ENCODE measurements at regions not wholly inside any gene's neighbourhood (a gene's known extent, or its start where the extent isn't known, plus 50 kb on each side); places are given as distances from the start of the nearest gene placed in this dataset.

DNA sequence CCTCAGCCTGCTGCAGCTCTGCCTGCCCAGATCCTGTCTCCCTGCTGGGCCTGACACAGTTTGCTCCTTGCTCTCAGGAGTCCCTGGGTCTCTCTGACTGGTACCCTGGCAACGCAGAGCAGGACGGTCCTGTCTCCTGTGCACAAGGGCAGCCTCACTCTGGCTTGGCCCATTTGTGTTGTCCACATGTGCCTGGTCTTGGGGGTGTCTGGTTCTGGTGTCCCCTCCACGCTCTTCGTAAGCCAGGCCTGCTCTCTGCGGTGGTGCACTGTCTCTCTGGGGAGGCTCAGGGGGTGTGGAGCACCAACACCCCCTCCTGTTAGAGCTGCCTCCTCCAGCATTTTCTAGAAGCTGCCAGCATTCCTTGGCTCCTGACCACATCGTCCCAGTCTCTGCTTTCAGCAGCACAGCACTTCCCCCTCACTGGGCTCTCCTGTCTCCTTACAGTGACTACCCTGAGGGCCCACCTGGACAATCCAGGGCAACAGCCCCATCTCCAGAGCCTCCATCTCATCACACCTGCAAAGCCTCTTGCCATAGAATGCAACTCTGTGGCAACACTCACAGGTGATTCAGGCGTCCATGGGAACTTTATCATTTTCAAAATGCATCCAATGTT lies 235.6 kb upstream of the HS6ST1 start:
- DNase-seq (ENCODE audit: low read depth) = no peak

DNA sequence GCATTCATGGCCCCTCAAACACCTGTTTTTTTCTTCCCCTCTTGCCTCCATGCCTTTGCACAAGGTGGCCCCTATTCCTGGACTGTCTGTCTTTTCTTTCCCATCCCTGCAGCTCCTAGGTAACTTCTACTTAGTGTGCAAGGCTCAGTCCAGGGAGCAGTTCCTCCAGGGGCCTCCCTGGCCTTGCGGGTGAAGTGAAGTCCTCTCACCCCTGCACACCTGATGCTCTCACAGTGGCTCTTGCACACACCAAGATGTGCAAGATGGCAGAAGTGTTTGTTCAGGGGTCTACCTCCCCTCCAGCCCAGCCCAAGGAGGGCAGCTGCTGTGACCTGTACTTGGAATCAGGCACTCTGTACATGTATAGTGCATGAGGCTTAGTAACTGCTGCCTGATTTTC lies 236.8 kb upstream of the HS6ST1 start:
- no peak for DNase-seq (ENCODE audit: low read depth)

DNA sequence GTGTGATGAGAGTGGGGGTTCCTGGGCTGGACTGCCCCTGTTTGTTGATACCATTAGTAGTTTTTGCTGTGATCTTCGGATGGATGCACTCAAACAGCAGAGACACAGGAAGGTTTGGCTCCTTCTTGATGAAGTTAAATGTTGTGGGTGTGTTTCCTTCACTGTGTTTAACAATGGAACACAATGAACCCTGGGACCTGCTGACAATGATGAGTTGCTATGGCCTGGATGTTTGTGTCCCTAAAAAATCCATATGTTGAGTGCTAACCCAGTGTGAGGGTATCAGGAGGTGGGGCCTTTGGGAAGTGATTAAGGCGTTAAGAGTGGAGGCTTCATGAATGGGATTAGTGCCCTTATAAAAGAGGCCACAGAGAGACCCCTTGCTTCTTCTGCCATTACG lies 237.4 kb upstream of the HS6ST1 start:
- DNase-seq (ENCODE audit: low read depth) = no peak

DNA sequence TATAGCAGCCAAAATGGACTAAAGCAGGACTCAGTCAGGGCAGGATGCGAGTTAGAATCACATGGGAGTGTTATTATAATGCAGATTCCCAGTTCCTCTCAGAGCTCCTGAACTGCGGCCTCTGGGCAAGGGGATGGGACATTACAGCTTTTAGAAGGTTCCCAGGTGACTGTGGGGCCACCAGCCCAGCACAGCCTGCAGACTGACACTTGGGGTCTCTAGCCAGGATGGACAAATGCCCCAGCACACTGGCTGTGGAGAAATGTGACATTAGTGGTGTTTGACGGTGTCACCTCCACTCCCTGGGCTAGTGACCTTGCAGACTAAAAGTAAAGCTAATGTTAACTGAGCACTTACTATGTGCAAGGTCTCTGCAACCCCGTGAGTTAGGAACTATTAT lies 238.0 kb upstream of the HS6ST1 start:
- no peak for DNase-seq (ENCODE audit: low read depth)

DNA sequence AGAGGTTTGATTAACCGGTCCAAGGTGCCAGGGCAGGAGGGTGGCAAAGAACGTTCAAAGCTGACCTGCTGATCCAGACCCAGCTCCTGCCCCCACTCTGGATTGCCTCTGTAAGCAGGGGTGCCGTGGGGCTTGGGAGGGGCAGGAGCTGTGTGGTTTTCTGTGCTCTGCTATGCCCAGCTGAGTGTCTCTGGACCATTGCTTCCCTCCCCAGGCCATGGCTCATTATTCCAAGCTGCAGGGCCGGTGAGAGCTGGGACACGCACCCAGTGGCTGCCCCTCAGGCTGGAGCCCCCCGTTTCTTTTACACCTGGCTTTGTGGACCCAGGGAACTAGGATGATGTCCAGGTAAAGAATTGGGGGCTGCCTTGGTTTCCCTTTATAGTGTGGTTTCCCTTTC lies 238.4 kb upstream of the HS6ST1 start:
- no peak for DNase-seq (ENCODE audit: low read depth)

DNA sequence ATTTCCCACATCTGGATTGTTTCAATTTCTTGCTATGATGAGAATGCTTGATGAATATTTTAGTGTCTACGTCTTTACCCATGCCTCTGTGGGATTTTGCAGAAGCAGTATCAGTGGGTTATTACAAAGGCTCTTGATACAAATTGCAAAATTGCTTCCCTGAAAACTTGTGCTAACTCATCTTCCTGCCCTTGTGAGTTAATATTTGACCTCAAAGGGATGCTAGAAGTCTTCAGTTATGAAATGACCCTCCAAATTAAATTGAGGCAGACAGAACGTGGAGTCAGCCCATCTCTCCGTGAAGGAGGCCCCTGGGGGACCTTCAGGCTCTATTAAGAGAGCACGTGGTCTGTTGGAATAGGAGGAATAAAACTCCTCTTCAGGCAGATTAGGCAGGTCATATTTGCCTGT lies 239.2 kb upstream of the HS6ST1 start:
- no peak for DNase-seq (ENCODE audit: low read depth)

DNA sequence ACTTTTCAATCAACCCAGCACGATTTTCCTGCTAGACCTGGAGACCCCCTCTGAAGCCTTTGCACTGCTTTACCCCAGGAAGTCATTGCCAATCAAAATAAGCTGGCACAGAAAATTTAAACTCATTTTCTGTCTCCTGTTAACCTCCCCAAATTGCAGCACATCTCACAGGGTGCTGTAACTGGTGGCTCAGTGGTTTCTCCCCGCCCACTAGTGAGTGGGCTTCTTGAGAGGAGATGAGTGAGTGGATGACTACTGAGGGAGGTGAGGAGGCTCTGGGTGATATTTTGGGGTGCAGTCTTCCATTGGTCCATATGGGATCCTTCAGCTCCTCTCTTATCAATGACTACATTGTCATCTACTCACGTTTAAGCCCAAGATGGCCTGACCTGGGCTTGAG lies 239.8 kb upstream of the HS6ST1 start:
- DNase-seq (ENCODE audit: low read depth) = no peak

DNA sequence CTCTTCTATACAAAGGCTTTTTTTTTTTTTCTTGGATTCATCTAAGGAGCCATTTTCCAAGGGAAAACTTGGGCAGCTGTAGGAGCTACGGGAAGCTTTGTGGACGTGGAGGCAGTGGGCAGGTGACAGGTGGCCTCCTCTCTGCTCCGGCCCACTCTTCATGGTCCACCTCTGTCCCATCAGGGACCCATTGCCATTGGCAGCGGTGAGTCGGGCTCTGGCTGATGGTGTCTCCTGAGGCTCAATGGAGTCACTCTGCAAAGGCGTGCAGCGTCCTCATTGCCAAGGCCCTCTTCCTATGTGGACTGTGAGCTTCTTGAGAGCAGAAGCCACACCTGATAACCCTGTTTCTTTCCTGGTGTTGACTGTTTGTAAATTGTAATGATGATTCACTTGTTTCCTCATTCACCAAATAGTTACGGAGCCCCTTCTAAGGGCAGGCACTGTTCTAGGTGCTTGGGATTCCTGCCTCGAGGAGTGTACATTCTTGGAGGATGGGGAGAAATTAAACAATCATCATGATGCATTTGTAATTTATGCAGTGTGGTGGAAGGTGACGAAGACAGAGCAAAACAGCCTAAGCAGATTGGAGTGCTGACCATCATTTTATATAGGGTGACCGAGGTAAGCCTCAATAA lies 240.3 kb upstream of the HS6ST1 start:
- DNase-seq (ENCODE audit: low read depth) = no peak

DNA sequence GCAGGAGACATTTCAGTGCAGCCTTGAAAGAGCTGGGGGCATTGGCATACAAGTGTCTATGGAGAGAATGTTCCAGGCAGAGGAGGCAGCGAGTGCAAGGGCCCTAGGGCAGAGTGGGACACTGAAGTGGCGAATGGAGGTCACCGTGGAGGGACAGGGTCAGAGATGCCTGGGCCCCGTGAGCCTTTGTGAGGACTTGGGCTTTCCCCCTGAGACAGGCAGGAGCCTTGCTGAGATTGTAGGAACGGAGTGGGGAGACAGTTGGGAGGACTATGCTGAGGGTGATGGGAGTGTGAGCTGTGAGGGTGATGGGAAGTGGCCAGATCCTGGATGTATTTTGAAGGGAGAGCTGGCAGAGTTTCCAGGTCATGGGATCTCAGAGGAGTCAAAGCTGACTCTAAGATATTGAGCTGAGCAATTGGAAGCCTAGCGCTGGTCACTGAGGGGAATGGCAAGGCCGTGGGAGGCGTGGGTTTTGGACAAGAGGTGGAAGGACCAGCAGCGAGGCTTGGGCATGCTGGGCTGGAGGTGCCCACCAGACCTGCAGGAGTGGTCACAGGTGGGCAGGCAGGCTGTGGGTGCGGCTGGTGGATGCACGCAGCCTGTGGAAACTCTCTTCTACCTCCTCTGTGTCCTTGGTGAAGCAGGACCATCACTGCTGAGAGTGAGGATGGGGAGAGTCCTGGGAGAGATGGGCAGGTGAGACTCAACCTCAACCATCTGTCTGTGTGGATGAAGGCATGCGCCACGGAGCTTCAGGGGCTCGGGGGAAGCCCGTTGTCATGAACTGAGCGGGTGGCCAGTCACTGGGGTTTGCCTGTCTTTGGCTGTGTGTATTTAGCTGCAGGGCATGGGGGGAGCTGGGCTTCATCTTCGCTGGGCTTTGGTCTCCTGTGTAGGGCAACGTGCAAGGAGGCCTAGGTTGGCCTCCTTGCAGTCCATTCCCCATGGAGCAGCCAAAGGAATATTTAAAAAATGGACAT lies 241.2 kb upstream of the HS6ST1 start:
- DNase-seq (ENCODE audit: low read depth) = no peak

DNA sequence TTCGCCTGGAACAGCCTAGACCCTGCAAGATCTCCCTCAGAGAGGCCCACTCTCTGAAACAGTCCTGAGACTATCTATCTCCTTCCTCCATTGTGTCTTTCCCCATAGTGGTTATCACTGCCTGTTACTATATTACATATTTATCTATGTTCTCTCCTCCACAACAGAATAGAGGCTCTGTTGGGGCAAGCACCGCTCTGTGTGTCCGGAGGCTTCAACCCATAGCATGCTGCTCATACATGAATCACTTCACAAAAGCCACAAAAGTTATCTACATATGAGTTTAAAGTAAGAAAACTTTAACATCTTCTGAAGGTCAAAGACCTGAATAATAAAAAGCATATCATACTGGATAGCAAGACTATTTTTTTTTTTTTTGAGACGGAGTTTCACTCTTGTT lies 242.1 kb upstream of the HS6ST1 start:
- no peak for DNase-seq (ENCODE audit: low read depth)

DNA sequence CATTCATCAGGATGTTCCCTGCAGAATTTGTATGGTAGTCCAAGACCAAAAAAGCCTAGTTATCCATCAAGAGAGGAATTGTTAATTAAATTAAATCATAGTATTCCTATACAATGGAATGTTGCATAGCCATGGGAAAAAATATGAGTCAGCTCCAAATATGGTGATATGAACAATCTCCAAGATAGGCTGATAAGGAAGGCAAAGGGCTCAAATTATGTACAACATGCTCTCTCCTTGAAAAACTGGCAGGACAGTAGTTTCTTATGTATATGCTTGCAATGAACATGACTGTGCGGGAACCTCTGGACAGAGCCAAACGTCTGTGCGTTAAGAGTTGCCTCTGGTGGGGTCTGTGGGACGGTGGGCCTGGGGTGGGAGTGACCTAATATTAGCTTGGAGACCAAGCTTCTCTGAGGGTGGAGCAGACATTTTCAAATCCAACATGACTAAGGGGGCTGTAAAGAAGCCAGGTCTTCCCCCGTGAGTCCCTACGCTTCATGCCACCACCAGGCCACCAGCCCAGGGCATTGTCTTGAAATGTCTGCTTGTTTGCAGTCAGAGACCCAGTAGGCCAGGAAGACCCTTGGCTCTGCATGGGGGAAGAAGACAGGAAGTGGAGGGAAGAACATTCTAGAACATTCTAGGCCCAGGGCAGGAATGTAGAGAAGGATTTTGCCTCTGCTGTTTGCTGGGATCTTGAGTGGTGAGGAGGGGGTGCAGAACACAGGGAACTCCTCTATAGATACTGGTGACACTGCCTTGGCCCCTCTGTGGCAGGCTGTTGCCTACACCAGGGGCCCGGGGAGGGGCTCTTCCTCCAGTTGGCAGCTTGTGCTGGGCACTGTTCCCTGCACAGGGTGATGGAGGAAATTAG lies 244.0 kb upstream of the HS6ST1 start:
- DNase-seq (ENCODE audit: low read depth) = no peak

DNA sequence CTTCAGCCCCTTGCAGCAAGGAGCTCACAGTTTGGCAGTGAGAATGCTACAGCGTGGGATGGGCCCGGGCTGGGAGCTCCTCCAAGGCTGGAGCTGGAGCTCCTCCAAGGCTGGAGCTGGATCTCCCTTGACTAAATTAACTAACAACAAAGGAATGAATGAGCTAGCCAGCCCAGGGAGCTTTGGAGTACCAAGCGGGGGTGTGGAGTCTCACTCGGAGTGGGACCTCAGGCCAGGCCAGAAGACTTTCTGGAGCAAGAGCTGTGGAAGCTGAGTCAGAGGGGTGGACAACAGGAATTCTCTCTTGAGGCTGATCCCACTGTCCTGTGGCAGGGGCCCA lies 244.7 kb upstream of the HS6ST1 start:
- no peak for DNase-seq (ENCODE audit: low read depth)

DNA sequence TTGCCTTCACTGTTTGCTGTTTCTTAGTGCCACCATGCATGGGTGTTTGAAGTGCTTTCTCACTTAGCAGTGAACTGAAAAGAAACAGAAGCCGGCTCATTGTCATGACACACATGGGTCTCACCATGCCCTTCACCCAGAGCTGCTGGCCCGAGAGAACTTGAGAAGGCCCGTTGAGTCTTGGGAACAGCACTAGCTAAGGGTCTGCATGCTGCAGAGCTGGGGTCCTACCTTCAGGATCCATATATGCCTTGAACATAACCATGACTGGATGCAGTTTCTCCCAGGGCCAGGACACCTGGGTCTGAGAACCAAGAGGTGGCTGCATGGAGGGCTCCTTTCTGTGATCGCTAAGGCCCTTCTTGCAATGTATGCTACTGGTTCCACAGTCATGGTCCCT lies 245.5 kb upstream of the HS6ST1 start:
- no peak for DNase-seq (ENCODE audit: low read depth)

DNA sequence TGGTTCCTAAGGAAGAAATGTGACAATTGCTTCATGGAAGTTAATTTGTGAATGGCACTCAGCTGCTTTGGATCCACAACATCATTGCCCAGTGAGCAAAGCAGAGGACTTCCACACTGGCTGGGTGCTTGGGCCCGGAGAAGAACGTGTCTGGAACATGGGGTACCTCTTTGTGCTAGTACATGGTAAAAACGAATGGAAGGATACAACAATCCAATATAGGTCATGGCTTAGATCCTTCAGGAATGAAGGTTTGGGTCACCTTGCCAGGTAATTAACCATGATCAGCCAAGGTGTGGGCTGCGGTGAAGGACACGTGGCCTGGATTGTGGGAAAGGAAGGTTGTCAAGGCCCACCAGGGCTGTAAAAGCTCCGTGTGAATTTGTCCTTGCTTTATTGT lies 245.9 kb upstream of the HS6ST1 start:
- DNase-seq (ENCODE audit: low read depth) = no peak

DNA sequence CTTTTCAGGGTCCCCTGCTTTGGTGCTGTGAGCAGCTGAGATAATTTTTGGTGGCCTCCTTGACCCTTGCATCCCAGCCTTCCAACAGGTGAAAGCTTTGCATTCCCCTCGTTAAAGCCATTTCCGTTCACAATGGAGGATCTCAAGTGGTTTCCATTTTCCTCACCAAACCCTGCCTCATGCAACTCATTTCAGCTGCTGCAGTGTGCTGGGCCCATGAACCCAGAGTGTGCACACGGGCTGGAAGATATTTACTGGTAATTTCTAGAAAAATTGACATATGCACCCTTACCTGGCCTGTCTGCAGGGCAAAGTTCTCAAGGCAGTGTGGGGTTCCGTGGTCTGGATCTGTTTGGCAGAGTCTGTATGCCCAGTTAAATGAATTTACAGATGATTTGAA lies 246.8 kb upstream of the HS6ST1 start:
- no peak for DNase-seq (ENCODE audit: low read depth)

DNA sequence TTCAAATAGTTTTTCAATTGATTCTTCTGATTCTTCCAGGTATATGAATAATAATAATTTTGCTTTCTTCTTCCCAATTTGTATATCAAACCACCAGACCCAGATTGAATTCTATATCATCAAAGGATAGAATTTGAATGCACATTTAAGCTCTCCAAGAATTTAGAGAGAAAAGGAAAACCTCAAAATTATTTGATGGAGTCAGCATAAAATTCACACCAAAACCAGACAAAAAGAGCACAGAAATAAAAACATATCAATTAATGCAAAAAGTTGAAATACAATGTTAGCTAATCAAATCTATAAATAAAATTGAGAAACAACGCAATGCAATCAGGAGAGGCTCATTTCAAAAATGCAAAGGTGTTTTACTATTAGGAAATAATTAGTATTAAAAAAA lies 248.0 kb upstream of the HS6ST1 start:
- DNase-seq (ENCODE audit: low read depth) = no peak

DNA sequence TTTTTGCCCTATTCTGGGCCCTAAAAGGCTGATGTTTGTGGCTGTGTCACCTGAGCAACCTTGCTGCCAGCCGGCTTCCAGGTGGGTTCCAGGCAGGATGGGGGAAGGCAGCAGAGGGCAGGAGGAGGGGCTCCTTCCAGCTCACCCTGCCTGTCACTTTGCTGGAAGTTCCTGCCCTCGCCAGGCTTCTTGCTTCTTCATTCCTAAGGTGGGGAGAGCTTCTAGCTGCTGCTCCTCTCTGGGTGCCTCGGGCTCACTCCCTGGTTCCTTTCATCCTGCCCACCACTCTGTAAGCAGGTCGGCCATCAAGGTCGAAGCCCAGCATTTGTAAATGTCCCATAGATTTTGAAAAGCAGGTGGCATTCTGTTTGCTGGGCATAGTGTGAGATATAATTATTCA lies 249.4 kb upstream of the HS6ST1 start:
- no peak for DNase-seq (ENCODE audit: low read depth)

DNA sequence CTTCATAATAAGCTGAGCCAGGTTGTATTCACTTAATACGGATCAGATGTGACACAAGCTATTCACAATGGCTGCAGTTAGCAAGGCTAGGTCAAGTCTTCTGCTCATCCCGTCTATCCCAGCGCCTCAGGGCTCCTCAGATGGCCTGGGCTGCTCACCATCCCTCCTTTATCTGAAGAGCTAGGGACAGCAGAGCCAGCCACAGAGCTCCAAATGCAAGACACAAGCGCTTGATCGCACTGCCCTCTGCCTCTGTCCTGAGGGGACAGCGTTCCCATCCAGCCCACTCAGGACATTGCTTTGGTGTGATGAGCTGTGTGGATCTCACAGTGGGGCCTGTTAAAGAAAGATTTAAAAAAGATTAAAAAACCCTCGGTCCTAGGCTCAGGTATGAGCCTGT lies 254.4 kb upstream of the HS6ST1 start:
- no peak for DNase-seq (ENCODE audit: low read depth)

DNA sequence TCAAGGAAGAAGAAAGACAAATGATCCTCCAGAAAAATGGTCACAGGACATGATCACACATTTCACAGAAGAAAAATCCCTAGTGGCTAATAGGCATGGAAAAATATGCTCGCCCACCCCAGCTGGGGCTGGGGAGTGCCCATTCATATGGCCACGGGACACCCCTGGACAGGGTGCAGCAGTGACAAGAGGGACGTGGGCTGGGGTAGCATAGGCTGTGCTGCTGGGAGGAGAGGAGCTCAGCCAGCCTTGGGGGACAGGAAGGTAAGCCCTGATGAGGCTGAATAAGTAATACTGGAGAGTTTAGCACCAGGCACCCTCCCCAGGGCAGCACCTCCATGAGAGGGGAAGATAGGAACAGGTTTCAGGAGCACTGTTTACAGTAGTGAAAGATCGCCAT lies 254.9 kb upstream of the HS6ST1 start:
- DNase-seq (ENCODE audit: low read depth) = no peak

DNA sequence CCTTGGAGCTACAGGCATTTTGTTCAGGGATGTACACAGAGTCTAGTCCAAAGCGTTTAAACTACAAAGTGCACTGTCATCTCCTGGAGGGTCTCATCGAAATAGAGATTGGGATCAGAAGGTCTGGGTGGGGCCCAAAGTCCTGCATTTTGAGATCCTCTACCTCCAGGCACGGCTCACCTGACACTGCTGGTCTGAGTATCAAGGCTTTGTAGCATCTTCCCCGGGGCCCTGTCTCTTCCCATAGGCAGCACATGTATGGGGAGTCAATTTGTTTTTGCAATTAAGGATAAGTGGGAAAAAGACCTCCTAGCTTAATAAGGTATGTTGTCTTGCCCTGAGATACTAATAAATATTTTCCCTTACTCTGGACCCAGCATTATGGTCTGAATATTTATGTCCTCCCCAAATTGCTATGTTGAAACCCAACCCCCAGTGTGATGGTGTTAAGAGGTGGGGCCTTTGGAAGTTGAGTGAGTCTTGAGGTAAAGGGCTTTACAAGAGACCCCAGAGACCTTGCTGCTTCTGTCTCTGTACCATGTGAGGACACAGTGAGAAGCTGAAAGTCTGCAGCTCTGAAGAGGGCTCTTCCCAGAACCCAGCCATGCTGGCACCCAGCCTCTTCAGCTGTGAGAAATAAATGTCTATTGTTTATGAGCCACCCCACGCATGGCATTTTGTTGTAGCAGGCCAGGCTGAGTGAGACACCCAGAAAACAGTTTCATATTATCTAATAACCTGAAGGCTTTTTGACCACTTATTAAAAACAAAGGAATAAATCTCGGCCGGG lies 258.7 kb upstream of the HS6ST1 start:
- no peak for DNase-seq (ENCODE audit: low read depth)
